GM18907 (cell line): ENCODE measurements at regions not wholly inside any gene's neighbourhood (a gene's known extent, or its start where the extent isn't known, plus 50 kb on each side); places are given as distances from the start of the nearest gene placed in this dataset.

Experiments
- ATAC-seq: cut with Tn5 transposase; IDR thresholded peaks from one replicate; pipeline ENCODE4 v1.9.1; 2021; ENCODE audit warnings: mild to moderate bottlenecking, moderate library complexity; ENCODE audit not compliant: unreplicated experiment

DNA sequence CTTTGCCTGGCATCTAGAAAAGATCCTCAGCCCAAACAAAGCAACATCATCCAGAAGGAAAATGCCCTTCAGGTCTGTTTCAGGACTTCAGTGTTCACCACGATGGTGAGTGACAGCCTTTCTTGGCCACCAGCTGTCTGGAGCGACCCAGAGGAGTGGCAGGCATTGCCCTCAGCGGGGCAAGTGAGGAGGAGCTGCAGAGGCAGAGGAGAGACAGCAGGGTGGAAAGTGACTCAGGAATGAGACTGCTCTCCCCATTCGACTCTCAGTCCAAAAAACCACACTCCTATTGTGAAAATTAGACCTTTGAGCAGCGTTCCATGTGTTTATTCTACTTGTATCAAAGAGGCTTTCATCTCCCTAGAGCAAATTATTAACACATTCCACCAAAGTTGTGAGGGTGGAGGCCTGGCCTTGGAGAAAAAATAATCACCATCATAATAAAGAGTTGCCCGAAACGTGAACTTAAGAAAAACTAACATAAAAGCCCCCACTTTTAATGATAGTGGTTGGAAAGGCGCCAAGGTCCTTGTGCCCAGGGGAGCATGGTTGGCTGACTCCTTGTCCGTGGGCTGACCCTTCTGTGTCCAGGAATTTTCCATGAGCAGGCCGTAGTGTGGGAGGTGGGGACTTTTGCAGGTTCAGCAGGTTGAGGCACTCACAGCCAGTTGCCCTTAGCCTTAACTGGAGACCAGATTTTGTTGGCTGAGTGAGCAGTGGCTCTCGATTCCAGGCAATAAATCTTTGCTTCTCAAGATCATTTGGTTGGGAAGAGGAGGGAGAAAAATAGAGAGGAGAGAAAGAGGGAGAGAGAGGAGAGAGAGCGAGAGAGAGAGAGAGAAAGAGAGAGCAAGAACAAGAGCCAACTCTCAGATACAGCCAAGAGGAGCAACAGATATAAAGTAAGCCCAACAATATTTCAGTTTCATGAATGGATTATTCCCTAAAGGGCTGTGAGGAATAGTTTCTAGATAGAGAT, 125.9 kb upstream of the ANKRD55 start:
- ATAC-seq: no peak

DNA sequence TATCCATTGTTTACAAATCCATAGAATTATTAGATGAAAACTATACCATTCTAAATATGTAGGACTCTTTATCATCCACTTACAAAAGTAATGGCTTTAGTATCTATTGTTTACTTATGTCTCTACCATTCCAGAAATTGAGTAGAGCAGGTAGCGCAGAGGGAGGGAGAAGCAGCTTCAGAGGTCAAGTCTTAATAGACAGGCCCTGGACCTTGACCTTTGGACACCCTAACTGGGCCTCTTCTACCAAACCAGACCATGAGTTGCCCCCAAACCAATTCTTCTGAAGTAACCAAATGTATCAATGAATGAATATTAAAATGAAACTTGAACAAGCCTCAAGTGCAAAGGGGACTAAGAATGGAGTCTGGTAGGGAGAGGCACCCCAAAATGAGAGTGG, 124.9 kb upstream of the ANKRD55 start:
- no peak for ATAC-seq

DNA sequence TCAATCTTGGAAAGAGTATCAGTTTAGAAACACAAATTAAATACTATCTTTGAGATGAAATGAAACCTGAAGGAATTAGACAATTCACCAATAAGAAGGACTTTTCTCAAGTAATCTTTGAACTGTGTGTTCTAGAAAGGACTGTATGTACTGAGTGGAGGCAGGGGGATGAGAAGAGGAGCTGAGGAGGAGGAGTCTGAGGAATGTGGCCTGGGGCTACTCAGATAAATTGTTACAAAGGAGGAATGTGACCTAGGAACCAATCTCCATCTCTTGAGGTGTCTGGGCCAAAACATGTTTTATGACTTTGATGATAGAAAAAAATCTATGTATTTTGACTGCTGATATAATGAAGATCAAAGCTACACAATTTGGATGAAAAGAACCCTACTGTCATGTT, 124.3 kb upstream of the ANKRD55 start:
- no peak for ATAC-seq

DNA sequence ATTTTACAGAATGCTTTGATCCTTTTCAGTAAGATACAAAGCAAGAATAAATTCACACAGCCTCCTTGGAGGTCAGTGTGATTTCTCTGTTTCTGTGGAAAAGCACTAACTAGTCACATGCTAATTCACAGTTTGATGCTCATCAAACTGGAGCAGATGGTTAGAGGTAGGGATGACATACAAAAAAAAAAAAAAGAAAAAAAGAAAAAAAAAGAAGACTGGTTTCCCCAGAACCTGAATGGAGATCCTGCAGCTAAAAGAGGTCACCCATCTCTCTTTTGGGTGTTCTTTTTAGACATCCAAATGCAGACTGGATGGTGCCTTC, 123.7 kb upstream of the ANKRD55 start:
- no peak for ATAC-seq

DNA sequence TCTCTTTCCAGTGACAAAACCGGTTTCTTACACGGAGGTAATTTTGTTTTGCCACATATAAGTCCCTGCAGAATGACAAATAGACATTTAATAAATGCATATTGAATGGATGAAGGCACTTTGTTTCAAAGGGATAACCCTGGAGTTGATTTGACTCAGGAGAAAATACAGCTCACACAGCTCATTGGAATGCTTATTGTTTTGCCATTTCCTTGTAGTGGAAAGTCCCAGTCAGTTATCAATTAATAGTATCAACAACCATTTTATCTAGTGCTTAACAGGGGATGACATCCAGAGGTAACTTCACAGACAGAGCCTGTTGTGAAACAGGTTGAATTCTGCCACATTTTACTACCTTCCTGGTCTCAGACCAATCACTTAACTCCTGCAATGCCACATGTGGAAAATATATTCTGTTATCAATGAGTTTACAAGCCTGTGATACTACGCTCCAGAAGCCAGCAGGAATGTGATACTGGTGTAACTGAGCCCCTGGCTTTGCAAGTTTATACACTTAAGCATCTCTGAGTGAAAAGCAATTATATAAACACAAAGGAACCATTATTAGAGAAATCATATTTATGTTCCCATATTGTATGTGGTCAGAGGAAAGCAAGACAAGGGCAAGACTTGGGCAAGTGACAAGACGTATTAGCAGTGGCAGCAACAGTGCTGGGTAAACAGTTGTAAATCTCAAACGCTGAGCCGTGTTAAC, 123.1 kb upstream of the ANKRD55 start:
- no peak for ATAC-seq

DNA sequence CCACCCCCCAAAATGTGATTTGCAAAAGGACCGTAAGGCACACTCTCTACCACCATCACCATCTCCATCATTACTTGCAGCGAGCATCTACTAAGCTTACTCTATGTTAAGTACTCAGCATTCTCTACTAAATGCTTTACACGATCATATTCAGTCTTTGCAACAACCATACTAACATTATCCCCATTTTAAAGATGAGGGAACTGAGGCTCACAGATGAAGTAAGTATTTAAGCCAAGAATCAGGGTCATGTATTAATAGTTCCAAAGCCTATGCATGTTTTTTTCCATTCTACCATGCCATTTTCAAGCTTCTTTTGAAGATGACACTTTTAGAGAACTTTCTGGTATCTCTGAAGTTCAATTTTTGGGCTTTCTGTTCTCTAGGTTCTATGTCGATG, 121.7 kb upstream of the ANKRD55 start:
- no peak for ATAC-seq

DNA sequence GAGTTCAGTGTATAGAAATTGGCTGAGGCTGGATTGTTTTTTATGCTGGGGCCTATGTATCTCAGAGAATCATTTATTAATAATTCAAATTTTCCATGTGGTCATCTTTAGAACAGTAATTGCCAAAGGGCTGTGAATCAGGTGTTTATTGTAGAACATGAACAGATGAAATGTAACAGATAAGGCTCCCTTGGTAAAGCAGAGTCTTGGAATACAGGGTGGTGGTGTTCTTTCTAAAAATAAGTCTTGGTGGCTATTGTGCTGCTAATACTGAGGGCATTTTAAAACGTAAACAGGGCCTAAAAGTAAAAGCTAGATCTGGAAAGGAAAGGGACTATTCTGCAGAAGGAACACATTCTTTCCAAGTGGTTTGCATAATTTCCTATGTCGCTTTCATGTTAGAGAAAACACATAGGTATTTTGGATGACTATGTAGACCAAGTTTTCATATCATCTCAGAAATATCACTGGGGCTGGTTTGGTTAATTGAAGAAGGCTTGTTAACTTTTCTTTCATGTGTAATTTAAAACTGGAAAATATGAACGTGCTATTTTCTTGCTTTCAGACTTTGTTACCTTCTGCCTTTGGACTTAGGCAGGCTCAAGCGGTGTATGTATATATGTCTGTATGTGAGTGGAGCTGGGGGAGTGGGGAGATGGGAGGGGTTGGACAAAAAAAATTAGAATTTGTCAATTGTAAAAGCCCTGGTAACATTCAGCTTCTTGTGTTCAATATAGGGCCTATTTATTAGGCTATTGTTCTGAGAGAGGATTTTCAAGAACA, 119.9 kb upstream of the ANKRD55 start:
- ATAC-seq: no peak

DNA sequence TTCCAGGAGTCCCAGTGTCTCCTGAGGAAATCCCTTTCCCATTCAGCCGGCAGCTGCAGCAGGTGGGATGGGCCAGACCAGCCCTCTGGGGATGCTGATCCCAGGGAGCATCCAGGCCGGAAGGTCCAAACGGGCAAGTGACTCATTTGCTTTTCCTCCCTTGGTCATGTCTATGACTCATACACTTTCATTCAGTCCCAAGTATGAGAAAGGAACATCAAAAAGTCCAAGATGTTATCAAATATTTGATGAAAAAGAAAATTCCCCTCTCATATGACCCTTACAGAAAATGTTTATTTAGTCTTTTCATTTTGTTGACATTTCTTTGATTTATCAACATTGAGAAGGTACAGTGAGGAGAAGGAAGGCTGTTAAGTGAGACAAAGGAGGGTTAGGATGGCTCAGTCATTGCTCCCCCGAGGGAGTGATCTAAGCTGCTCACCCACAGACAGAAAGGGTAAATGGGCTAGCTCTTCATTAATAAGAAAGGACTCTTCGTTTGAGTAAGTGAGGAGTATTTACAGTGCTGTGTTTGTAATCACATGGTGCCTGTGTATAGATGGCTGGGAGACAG, 117.6 kb upstream of the ANKRD55 start:
- no peak for ATAC-seq

DNA sequence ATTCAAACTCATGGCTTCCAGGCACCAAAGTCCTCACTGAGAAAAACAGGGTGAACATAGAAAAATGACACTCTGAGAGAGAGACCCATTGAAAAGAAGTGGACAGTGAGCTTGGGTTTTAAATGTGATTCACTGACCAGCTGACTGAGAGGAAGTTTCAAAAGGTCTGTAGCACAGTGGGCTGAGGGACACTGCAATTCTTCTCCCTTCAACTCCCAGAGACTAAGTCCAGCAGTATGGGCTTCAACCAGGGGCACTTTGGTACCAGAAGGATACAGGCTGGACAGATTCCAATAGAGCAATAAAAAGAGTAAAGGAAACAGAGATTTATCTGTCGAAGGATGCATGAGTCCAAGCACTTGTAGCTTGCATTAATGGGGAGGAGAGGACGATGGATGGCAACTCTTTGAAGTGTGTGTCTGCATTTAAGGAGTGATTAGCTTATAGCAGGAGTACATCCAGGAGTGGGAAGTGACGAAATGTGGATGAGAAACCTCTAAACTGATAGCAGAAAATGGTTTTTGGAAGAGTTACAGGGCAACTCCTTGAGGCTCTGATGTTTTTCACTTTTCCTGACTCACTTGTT, 117.0 kb upstream of the ANKRD55 start:
- no peak for ATAC-seq

DNA sequence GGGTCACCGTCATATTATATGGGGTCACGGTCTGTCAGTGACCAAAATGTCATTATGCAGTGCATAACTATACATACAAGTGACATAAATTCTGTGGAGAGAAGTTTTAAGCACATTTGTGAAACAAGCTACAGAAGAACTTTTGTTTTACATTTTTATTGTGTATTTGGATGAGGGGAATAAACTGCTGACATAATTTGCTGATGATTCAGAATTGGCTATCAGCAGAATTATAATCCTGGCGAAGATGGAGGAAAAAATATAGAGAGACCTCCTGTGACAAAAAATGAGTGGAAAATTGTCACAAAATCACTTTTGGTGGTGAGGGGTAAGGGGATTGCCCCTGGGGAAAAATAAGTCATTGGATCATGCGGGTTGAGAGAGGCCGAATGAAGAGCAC, 116.3 kb upstream of the ANKRD55 start:
- ATAC-seq: no peak

DNA sequence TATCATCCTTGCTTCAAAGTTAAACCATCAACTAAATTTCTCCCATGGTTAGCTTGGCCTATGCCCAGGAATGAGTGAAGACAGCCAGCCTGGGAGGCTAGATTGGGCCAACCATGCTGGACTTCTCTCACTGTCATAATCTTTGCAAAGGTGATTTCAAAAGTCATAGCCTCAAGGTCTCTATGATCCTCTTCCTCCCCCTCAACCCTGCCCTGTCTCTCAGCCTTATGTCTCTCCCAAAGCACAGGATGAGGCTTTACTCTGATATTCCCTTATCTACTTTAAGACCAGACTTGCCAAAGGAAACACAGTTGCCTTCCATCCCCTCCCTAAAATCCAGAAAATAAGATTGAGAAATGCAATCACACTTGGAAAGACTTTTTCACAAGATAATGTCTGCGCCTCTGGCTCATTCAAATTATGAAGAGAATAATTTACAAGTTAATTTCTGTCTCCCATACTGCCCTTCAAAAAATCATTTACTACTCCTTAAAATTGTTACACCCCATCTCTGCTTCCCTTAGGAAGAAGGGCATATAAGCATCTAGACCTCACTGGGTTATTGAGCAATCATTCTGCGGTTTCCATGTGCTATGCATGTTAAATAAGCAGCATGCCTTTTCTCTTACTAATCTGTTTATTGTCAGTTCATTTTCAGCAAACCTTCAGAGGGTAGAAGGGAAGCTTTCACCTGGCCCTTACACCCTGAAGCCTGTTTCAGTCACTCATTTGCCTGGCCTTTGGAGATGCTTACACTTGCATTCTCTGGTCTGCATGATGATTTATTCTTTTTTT, 113.8 kb upstream of the ANKRD55 start:
- ATAC-seq: no peak

DNA sequence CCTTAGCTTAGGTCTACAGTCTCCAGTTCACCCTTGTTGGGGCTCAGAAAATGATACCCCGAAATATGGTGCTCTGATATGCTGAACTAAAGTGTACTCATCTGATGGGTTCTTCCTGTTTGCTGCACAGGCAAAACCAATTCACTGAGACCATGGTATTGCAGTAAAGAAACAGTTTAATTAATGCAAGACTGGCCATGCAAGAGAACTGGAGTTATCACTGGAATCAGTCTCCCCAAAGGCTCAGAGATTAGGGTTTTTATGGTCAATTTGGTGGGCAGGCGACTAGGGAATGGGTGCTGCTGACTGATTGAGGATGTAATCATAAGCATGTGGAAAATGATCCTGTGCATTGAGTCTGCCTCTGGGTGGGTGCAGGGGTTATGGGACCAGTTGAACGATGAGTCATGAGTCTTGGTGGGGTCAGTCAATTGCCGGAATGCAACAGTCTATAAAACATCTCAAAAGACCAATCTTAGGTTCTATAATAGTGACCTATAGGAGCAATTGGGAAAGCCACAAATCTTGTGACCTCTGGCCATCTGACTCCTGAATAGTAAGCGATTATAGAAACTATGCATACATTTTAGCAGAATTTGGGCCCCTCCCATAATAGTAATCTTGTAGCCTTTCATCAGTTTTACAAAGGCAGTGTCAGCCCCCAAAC, 113.0 kb upstream of the ANKRD55 start:
- no peak for ATAC-seq

DNA sequence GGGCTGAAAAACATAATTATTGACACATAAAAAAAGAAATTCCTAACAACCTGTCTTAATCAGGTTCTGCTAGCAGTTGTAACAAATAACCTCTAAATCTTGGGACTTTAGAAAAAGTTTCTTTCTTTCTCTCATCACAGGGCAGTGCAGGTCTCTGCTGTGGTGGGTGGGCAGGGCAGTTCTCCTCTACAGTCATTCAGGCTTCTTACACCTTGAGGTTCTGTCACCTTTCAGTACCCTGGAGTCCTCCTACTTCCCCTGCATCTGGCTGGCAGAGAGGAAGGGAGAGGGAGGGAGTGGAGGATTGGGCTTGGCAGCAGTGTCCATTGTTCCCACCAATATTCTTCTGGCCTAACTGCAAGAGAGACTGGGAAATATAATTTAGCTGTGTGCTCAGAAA, 112.2 kb upstream of the ANKRD55 start:
- ATAC-seq: no peak

DNA sequence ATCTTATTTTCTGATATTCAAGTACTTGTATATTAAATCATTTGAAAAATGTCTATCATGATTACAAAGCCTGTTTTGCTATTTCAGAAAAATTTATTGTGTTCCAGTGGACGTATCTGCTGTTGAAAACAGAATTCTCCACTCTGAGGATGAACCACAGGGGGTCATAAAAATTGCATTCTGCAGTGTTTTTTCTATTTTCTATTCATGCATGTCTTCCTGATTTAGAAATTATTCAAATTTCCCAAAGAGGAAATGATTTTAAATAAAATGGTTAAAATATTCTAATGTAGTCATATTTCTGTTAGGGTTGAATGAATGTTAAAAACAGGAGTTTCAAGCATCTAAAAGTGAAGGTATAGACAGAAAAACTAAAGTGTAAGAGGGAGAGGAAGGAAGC, 111.5 kb upstream of the ANKRD55 start:
- no peak for ATAC-seq

DNA sequence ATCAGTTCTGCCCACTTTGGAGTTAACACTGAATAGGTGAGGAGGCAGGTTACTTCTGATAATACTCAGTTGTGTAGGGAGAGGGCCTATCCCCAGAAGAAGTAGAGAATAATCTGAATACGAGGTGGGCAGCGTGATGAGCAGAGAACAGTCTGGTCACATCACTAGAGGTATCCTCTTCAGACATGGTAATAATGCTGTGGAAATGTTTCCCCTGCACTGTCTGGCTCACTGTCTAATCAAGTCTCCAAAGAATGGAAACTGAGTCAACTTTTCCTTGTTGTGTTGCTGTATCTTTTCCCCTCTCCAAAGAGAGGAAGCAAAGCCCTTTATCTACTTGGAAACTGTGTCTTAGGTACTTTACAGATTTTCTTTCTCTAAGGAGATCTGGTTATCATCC, 110.9 kb upstream of the ANKRD55 start:
- ATAC-seq: no peak

DNA sequence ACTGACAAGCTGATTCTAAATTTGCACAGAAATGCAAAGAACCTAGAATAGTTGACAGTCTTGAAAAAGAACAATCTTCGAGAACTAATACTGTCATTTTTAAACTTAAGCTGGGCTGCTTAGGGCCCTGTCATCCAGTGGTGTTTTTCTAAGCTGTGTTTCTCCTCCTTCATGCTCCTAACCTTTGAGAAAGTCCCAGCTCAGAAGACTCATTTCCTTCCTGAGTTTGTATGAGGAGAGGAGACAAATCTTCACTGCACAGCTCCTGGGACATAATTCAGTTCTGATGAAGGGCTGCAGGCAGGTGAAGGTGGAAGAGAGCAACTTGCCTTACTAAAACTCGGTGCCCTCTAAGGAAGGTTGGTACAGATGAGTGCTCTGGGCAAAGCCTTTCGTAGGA, 109.5 kb upstream of the ANKRD55 start:
- no peak for ATAC-seq

DNA sequence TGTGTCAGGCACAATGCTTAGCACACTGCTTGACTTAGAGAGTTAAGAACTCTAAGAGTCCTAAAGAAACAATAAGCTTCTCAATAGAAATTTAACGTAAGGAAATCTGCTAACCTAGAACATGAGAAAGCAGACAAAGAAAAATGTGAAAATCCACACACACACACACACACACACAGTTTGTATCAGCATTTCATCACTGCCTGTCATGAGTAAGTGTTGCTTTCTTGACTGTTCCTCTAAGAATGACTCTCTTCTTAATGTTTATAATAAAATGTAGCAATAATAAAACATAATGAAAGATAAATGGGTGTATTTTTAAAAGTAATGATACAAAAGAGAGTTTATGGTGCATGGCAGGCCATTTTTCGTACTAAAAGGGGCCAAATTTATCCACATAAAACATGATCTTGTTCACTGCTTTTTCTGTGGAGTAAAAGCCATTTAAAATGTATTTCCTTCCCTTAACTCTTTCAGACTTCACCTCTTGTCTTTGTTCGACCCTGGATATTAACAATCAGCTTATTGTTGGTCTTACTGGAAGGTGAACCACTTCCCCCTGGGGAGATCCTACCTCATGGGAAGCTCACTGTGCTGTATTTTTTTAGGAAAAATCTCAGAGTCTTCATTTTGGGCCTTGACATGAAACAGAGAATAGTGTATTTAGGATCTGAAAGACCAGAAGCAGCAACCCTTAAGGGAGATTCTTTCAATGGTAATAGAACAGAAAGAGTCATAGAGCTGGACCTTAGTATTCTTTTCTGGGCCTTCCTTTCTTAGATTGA, 107.3 kb upstream of the ANKRD55 start:
- ATAC-seq: no peak

DNA sequence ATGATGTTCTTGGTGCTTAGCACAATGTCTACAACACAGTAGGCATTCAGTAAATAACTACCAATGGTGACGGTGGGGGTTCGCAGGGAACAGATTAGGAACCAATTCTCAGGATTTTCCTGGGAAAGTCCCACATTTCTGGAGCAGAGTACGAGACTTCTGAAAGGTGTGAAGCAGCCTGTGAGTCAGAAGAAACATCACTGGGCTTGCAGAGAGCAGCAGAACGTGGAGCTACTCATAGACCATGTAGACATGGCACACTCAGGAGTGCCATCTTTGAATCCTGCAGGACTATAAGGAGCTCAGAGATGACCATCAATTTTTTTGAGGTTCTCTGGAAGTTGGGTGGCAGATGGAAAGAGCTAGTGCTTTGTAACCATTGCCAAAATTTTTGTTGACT, 106.6 kb upstream of the ANKRD55 start:
- no peak for ATAC-seq
